ENCODE measurements at regions not wholly inside any gene's neighbourhood (a gene's known extent, or its start where the extent isn't known, plus 50 kb on each side); places are given as distances from the start of the nearest gene placed in this dataset.

DNA sequence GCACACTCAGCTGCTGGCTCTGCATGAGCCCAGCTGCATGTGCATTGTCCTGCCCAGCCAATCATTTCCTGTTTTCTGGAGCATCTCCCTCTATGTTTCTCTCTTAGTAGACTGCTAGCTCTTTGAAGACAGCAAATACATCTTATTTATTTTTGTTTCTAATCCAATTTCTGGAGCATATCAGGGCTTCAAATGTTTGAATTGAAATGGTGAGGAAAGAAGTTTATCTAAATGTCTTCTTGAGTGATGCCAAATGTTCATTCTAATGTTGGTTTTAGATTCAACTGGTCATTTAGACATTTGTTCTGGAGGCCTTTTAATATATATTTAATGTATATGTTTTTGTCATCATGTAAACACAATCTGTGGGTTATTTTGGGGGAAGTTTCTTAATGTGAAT, 141.9 kb downstream of the DNAJB9 start:
- TF ChIP-seq EZH2 (IDR thresholded peaks at IDR 0.05; ENCODE audit: insufficient read depth, poor library complexity, severe bottlenecking), result no peak
- no peak for TF ChIP-seq EZH2phosphoT487 (IDR thresholded peaks at IDR 0.05; ENCODE audit: insufficient read depth, low read depth)
